Transverse colon (tissue), 4 donors: ENCODE measurements at regions not wholly inside any gene's neighbourhood (a gene's known extent, or its start where the extent isn't known, plus 50 kb on each side); places are given as distances from the start of the nearest gene placed in this dataset.

Source experiments
- DNase-seq: peaks from one replicate; pipeline ENCODE4 v3.0.0-alpha.2; 2019
- H3K27ac ChIP-seq, 4 donors: fragments of 200-600 bp; sonication (generic); 2 replicates each; pipeline ENCODE4 v1.5.1; 2016 to 2018; ENCODE audit warnings: inconsistent platforms in 4 of 4
- H3K27me3 ChIP-seq: fragments of 200-600 bp; sonication (generic); 2 replicates; pipeline ENCODE4 v1.5.1; 2017; ENCODE audit warnings: inconsistent platforms
- H3K36me3 ChIP-seq, 4 donors: fragments of 200-600 bp; sonication (generic); 2 replicates each; pipeline ENCODE4 v1.5.1; 2017 to 2019; ENCODE audit warnings: inconsistent platforms in 4 of 4
- H3K4me1 ChIP-seq, 4 donors: fragments of 200-600 bp; sonication (generic); 2 replicates each; pipeline ENCODE4 v1.5.1; 2017 to 2020; ENCODE audit warnings: inconsistent platforms in 4 of 4
- H3K4me3 ChIP-seq, 4 donors: fragments of 200-600 bp; sonication (generic); 1 replicate in 1 of 4; 2 replicates in 3 of 4; pipeline versions ENCODE4 v1.5.1 to v1.6.1; 2017 to 2019; ENCODE audit warnings: inconsistent platforms in 4 of 4
- H3K9me3 ChIP-seq, 2 donors: fragments of 200-600 bp; sonication (generic); 2 replicates each; pipeline ENCODE4 v1.5.1; 2017 to 2019; ENCODE audit warnings: inconsistent platforms in 2 of 2
- CTCF ChIP-seq, 5 experiments: fragments of 200-600 bp in 3 of 5; fragments of 450-650 bp in 2 of 5; sonication (generic) in 3 of 5; IDR thresholded peaks; 1 replicate in 2 of 5; 2 replicates in 3 of 5; pipeline ENCODE4 v1.5.1; 2016 to 2017; ENCODE audit warnings: antibody characterized with exemption in 5 of 5, inconsistent platforms in 3 of 5, mild to moderate bottlenecking in 2 of 5, moderate library complexity in 1 of 5
- EP300 ChIP-seq: sonication (generic); formaldehyde crosslinking; IDR thresholded peaks from one replicate; pipeline ENCODE4 v1.6.1; 2017; ENCODE audit warnings: antibody characterized with exemption, low read depth
- POLR2A ChIP-seq: fragments of 450-650 bp; IDR thresholded peaks from one replicate; pipeline ENCODE4 v1.6.1; 2016; ENCODE audit warnings: antibody characterized with exemption, mild to moderate bottlenecking, moderate library complexity
- POLR2AphosphoS5 ChIP-seq, 3 donors: sonication (generic); formaldehyde crosslinking; IDR thresholded peaks; one replicate each; pipeline ENCODE4 v1.6.1; 2016; ENCODE audit warnings: antibody characterized with exemption in 3 of 3
- WGBS, 2 donors: methylation state at CpG; one replicate each; pipeline ENCODE4 v1.1.5; 2018; ENCODE audit warnings: low coverage in 1 of 2; 5-methylcytosine and 5-hydroxymethylcytosine counted together
- in situ Hi-C, 4 donors: fragments of 200-750 bp; cut with MboI; loops; one replicate each; pipeline versions ENCODE4 v1.15.0 to v1.15.1; 2017; ENCODE audit warnings: low sequenced_read_pairs in 3 of 4, low pct_ligation_motif_present in 1 of 4, low pct_unique_long_range_greater_than_20kb in 1 of 4
- intact Hi-C: fragments of 100-400 bp; cut with DNase I; formaldehyde crosslinking; loops from one replicate; pipeline ENCODE4 v1.15.1; 2023; ENCODE audit warnings: low total_unique reads

- Histone ChIP-seq H3K27ac (no peak overlapping the region), H3K36me3 (no peaks in the 10 kb centered on the region), H3K4me1 (no peaks in the 10 kb centered on the region), H3K27me3 (no peaks in the 10 kb centered on the region), H3K9me3 (no peaks in the 10 kb centered on the region), H3K4me3 (no peak overlapping the region)
- in situ Hi-C loops: loop anchor here in 1 of 4 donors (25.0 kb wide), 1 partner anchor 1374 kb away; no protein-coding TSS in a partner anchor
- intact Hi-C loops: no loop called here
- WGBS, 2 donors: 97 to 100% methylated on average over 2 of the region's 2 CpGs
- DNase-seq: no peak
- no peak for TF ChIP-seq EP300
These were observed 362.6 kb downstream of the BCAT1 start for GRCh38 chr12:24586293-24586692.

- intact Hi-C loops (no loop called here), in situ Hi-C loops (loop anchor here in 1 of 4 donors (25.0 kb wide), 1 partner anchor 1372 kb away; no protein-coding TSS in a partner anchor)
- Histone ChIP-seq H3K27ac (no peak overlapping the region), H3K4me3 (no peak overlapping the region), H3K36me3 (no peaks in the 10 kb centered on the region), H3K27me3 (no peaks in the 10 kb centered on the region), H3K9me3 (no peaks in the 10 kb centered on the region), H3K4me1 (no peaks in the 10 kb centered on the region)
- TF ChIP-seq POLR2A (no peak), CTCF (IDR thresholded peaks at IDR 0.05) (no peak), POLR2AphosphoS5 (IDR thresholded peaks at IDR 0.05) (no peak), EP300 (no peak)
- WGBS, 2 donors: 77 to 93% methylated on average over 6 to 21 of the region's 21 CpGs
- no peak for DNase-seq
These were observed 364.7 kb downstream of the BCAT1 start for GRCh38 chr12:24584032-24584675.

GRCh38 chr12:24582954-24583601 is 365.8 kb downstream of the BCAT1 start:
- no peak overlapping the region for H3K4me3 ChIP-seq
- no peaks in the 10 kb centered on the region for H3K27me3 ChIP-seq
- no peaks in the 10 kb centered on the region for H3K36me3 ChIP-seq
- no peak for TF ChIP-seq POLR2A
- DNase-seq: no peak
- no peaks in the 10 kb centered on the region for H3K4me1 ChIP-seq
- in situ Hi-C loops: loop anchor here in 1 of 4 donors (25.0 kb wide), 1 partner anchor 1371 kb away; no protein-coding TSS in a partner anchor
- intact Hi-C loops: no loop called here
- 82 to 86% methylated on average over 15 to 18 of the region's 18 CpGs for WGBS, 2 donors
- H3K9me3 ChIP-seq: no peaks in the 10 kb centered on the region
- no peak overlapping the region for H3K27ac ChIP-seq

- intact Hi-C loops (no loop called here), in situ Hi-C loops (no loop called here)
- Histone ChIP-seq H3K36me3 (no peaks in the 10 kb centered on the region), H3K4me1 (no peaks in the 10 kb centered on the region), H3K4me3 (no peak overlapping the region), H3K27me3 (no peaks in the 10 kb centered on the region), H3K9me3 (no peaks in the 10 kb centered on the region), H3K27ac (no peak overlapping the region)
- 83 to 93% methylated on average over 3 to 4 of the region's 4 CpGs for WGBS, 2 donors
- no peak for DNase-seq
- TF ChIP-seq CTCF (IDR thresholded peaks at IDR 0.05): no peak
- no peak for TF ChIP-seq EP300
- no peak for TF ChIP-seq POLR2AphosphoS5 (IDR thresholded peaks at IDR 0.05)
- TF ChIP-seq POLR2A: no peak
These were observed 374.4 kb downstream of the BCAT1 start for GRCh38 chr12:24574538-24574937.

- Histone ChIP-seq H3K4me1 (no peaks in the 10 kb centered on the region), H3K27ac (no peak overlapping the region), H3K4me3 (no peak overlapping the region), H3K36me3 (no peaks in the 10 kb centered on the region), H3K9me3 (no peaks in the 10 kb centered on the region), H3K27me3 (no peaks in the 10 kb centered on the region)
- intact Hi-C loops (no loop called here), in situ Hi-C loops (no loop called here)
- no peak for DNase-seq
- TF ChIP-seq POLR2AphosphoS5 (IDR thresholded peaks at IDR 0.05) (no peak), POLR2A (no peak), EP300 (no peak), CTCF (IDR thresholded peaks at IDR 0.05) (no peak)
These were observed 375.3 kb downstream of the BCAT1 start for GRCh38 chr12:24573621-24574020.
